Natural killer cell (primary cell): ENCODE measurements at regions not wholly inside any gene's neighbourhood (a gene's known extent, or its start where the extent isn't known, plus 50 kb on each side); places are given as distances from the start of the nearest gene placed in this dataset.

Experiments used
- ATAC-seq, 3 donors: fragments of 150-1000 bp in 2 of 3; fragments of 200-7000 bp in 1 of 3; cut with Tn5 transposase; 1 replicate in 1 of 3; 2 replicates in 2 of 3; pipeline ENCODE4 v1.10.0; 2021; ENCODE audit warnings: mild to moderate bottlenecking in 2 of 3, moderate library complexity in 2 of 3
- DNase-seq, 2 donors: peaks; one replicate each; pipeline versions ENCODE4 v3.0.0 to v3.0.0-alpha.2; 2013 to 2021; ENCODE audit warnings: mixed read lengths in 1 of 2
- H3K27ac ChIP-seq: one replicate; pipeline ENCODE4 v1.5.1; 2013; ENCODE audit warnings: mild to moderate bottlenecking, low read length
- H3K27me3 ChIP-seq: one replicate; pipeline ENCODE4 v1.6.1; 2013; ENCODE audit warnings: low read length; ENCODE audit not compliant: control insufficient read depth, insufficient read depth
- H3K36me3 ChIP-seq: one replicate; pipeline ENCODE4 v1.6.1; 2013; ENCODE audit warnings: low read length; ENCODE audit not compliant: control insufficient read depth, insufficient read depth
- H3K4me1 ChIP-seq: one replicate; pipeline ENCODE4 v1.6.1; 2013; ENCODE audit warnings: low read length; ENCODE audit not compliant: control insufficient read depth, insufficient read depth
- H3K4me3 ChIP-seq: one replicate; pipeline ENCODE4 v1.5.1; 2013; ENCODE audit warnings: low read length
- H3K9me3 ChIP-seq: one replicate; pipeline ENCODE4 v1.6.1; 2013; ENCODE audit warnings: low read length; ENCODE audit not compliant: control insufficient read depth, insufficient read depth
- H3K27ac Mint-ChIP-seq, 2 donors: one replicate each; pipeline ENCODE4 v1.8.0; 2022; ENCODE audit warnings: mild to moderate bottlenecking in 2 of 2, mixed read lengths in 2 of 2, moderate library complexity in 1 of 2
- H3K27me3 Mint-ChIP-seq, 2 donors: one replicate each; pipeline ENCODE4 v1.8.0; 2022; ENCODE audit warnings: low read depth in 2 of 2, mixed read lengths in 2 of 2
- H3K36me3 Mint-ChIP-seq: one replicate; pipeline ENCODE4 v1.8.0; 2022; ENCODE audit warnings: mixed read lengths
- H3K4me1 Mint-ChIP-seq, 2 donors: one replicate each; pipeline ENCODE4 v1.8.0; 2022; ENCODE audit warnings: mixed read lengths in 2 of 2
- H3K4me3 Mint-ChIP-seq: one replicate; pipeline ENCODE4 v1.8.0; 2022; ENCODE audit warnings: mild to moderate bottlenecking, moderate library complexity, mixed read lengths
- H3K9me3 Mint-ChIP-seq, 2 donors: one replicate each; pipeline ENCODE4 v1.8.0; 2022; ENCODE audit warnings: mixed read lengths in 2 of 2
- CTCF ChIP-seq: fragments of 200-600 bp; IDR thresholded peaks from one replicate; pipeline ENCODE4 v1.8.0; 2022; ENCODE audit warnings: antibody characterized with exemption
- WGBS: methylation state at CpG from one replicate; pipeline ENCODE4 v1.1.7; 2013; ENCODE audit warnings: missing lambda C conversion rate; ENCODE audit not compliant: insufficient coverage; 5-methylcytosine and 5-hydroxymethylcytosine counted together
- intact Hi-C: fragments of 100-400 bp; cut with micrococcal nuclease; formaldehyde crosslinking; loops from one replicate; pipeline ENCODE4 v1.14.2; 2022

DNA sequence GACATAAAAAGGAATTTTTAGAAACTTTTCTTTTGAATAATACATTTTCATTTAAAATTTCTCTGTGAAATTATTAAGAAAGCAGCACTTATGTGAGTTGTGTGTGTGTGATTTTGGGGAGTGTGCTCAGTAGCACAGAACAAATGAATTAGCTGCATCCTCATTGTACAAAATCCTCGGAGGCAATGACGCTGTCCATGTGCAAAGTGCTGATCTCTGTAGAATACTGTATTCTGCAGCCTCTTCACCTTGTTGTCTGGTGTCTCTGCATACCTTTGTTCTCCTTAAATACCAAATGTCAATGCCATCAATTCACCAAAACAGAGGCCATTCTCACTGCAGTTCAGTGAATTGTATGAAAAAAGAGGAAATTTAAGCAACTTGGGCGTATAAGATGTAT, 838.4 kb downstream of the QKI start:
- no peak for ATAC-seq

GRCh38 chr6:164252291-164252690, 837.8 kb downstream of the QKI start:
- intact Hi-C loops = no loop called here
- Histone ChIP-seq H3K27ac (no peak overlapping the region), H3K27me3 (no peaks in the 10 kb centered on the region), H3K4me3 (no peak overlapping the region), H3K4me1 (no peaks in the 10 kb centered on the region), H3K36me3 (no peaks in the 10 kb centered on the region), H3K9me3 (no peaks in the 10 kb centered on the region)
- Mint-ChIP-seq H3K4me3 (no peak overlapping the region), H3K27me3 (no peaks in the 10 kb centered on the region), H3K4me1 (no peaks in the 10 kb centered on the region), H3K36me3 (no peaks in the 10 kb centered on the region), H3K27ac (no peak overlapping the region), H3K9me3 (peaks cover 7 to 8% of the 10 kb centered on the region in 2 donors)
- 72% methylated on average over 1 of the region's 1 CpG for WGBS
- ATAC-seq (no peak), DNase-seq (no peak)
- TF ChIP-seq CTCF = no peak

More for the DNA sequence above, 838.4 kb downstream of the QKI start:
- Histone ChIP-seq H3K36me3 (no peaks in the 10 kb centered on the region), H3K27me3 (no peaks in the 10 kb centered on the region), H3K9me3 (no peaks in the 10 kb centered on the region), H3K4me3 (no peak overlapping the region), H3K4me1 (no peaks in the 10 kb centered on the region), H3K27ac (no peak overlapping the region)
- no peak for TF ChIP-seq CTCF
- H3K9me3 Mint-ChIP-seq = peaks cover 7 to 10% of the 10 kb centered on the region in 2 donors
- H3K27me3 Mint-ChIP-seq = no peaks in the 10 kb centered on the region
- no peak overlapping the region for H3K4me3 Mint-ChIP-seq
- no peak for DNase-seq
- 63% methylated on average over 3 of the region's 3 CpGs for WGBS
- no peak overlapping the region for H3K27ac Mint-ChIP-seq
- intact Hi-C loops = no loop called here
- no peaks in the 10 kb centered on the region for H3K36me3 Mint-ChIP-seq
- no peaks in the 10 kb centered on the region for H3K4me1 Mint-ChIP-seq

GRCh38 chr6:164247106-164247505, 832.6 kb downstream of the QKI start:
- H3K9me3 ChIP-seq = no peaks in the 10 kb centered on the region
- Mint-ChIP-seq H3K4me1 (no peaks in the 10 kb centered on the region), H3K4me3 (no peak overlapping the region), H3K36me3 (no peaks in the 10 kb centered on the region), H3K27ac (no peak overlapping the region), H3K27me3 (no peaks in the 10 kb centered on the region), H3K9me3 (peaks cover 3% of the 10 kb centered on the region in 2 donors)
- no peaks in the 10 kb centered on the region for H3K36me3 ChIP-seq
- H3K4me1 ChIP-seq = no peaks in the 10 kb centered on the region
- no peaks in the 10 kb centered on the region for H3K27me3 ChIP-seq
- intact Hi-C loops = no loop called here
- H3K4me3 ChIP-seq = no peak overlapping the region
- TF ChIP-seq CTCF = no peak
- no peak overlapping the region for H3K27ac ChIP-seq
- WGBS = 81% methylated on average over 7 of the region's 7 CpGs
- no peak for ATAC-seq
- DNase-seq = no peak

DNA sequence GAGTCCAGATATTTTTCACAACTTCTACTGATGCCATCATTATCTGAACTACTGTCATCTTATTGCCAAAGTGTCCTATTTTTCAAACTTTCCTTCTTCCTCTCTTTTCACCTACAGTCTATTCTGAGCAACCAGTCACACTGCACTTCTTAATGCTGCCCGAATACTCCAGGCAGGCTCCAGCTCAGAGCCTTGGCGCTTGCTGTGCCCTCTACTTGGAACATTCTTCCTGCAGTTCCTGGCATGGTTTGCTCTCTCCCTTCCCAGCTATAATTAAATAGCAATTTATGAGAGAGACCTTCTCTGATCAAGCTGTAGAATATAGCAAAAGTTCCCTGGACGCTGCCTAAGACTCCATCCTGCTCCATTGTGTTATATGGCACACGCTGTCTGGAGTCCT, 831.6 kb downstream of the QKI start:
- Mint-ChIP-seq H3K27me3 (no peaks in the 10 kb centered on the region), H3K9me3 (peaks cover 3% of the 10 kb centered on the region in 2 donors), H3K4me3 (no peak overlapping the region), H3K36me3 (no peaks in the 10 kb centered on the region), H3K4me1 (no peaks in the 10 kb centered on the region), H3K27ac (no peak overlapping the region)
- Histone ChIP-seq H3K4me1 (no peaks in the 10 kb centered on the region), H3K36me3 (no peaks in the 10 kb centered on the region), H3K27me3 (no peaks in the 10 kb centered on the region), H3K9me3 (no peaks in the 10 kb centered on the region), H3K27ac (no peak overlapping the region), H3K4me3 (no peak overlapping the region)
- no peak for TF ChIP-seq CTCF
- no peak for DNase-seq
- 79% methylated on average over 4 of the region's 4 CpGs for WGBS
- intact Hi-C loops = no loop called here
- ATAC-seq = no peak
